ENCODE measurements at regions not wholly inside any gene's neighbourhood (a gene's known extent, or its start where the extent isn't known, plus 50 kb on each side); places are given as distances from the start of the nearest gene placed in this dataset.

DNA sequence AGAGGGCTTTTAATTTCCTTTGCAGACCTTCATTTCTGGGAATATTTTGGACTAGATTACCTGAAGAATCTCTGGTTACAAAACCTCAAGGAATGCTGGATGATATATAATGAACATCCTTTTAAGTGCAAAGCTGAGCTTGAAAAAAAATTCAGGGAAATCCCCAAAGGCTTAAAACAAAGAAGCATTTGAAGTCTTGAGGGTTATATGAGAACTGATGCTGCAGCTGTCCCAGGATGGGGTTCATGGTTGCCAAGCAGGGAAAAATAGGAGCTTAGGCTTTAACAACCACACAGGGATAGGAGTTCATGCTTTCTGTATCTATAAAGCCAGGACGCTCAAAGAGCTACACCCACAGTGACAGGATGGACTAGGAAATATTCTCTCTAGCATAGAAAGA, 150.4 kb upstream of the IRX5 start:
- H3K4me3 ChIP-seq (ENCODE audit: low read depth, low read length), result no peak overlapping the region
- TF ChIP-seq, protein P1, sequence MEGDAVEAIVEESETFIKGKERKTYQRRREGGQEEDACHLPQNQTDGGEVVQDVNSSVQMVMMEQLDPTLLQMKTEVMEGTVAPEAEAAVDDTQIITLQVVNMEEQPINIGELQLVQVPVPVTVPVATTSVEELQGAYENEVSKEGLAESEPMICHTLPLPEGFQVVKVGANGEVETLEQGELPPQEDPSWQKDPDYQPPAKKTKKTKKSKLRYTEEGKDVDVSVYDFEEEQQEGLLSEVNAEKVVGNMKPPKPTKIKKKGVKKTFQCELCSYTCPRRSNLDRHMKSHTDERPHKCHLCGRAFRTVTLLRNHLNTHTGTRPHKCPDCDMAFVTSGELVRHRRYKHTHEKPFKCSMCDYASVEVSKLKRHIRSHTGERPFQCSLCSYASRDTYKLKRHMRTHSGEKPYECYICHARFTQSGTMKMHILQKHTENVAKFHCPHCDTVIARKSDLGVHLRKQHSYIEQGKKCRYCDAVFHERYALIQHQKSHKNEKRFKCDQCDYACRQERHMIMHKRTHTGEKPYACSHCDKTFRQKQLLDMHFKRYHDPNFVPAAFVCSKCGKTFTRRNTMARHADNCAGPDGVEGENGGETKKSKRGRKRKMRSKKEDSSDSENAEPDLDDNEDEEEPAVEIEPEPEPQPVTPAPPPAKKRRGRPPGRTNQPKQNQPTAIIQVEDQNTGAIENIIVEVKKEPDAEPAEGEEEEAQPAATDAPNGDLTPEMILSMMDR (IDR thresholded peaks at IDR 0.05; ENCODE audit: low read depth, low read length), result no peak
- no peak for DNase-seq (ENCODE audit: low read depth)

DNA sequence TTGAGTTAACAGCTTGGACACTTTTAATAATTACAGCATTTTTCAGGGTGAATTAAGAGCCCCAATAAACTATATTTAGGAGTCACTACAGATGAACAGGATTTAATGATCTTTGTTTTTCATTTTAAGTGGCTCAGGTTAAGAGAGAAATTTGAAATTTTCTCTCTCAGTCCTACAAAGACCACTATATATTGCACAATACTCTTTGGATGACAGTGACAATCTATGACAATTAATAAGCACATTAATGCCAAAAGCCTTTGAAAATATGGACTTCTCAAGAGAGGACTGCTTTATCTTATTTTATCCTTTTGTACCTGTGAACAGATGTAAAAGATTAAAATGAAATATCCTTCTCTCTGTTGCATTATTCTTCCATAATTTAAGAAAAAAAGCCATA, 151.1 kb upstream of the IRX5 start:
- TF ChIP-seq POLR2A (IDR thresholded peaks at IDR 0.05; ENCODE audit: extremely low read depth, insufficient read length) (no peak), MYC (IDR thresholded peaks at IDR 0.05; ENCODE audit: low read depth, low read length) (no peak)
- TF ChIP-seq, protein P2, sequence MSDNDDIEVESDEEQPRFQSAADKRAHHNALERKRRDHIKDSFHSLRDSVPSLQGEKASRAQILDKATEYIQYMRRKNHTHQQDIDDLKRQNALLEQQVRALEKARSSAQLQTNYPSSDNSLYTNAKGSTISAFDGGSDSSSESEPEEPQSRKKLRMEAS (IDR thresholded peaks at IDR 0.05; ENCODE audit: low read depth, low read length), result no peak
- TF ChIP-seq, protein P1 (IDR thresholded peaks at IDR 0.05; ENCODE audit: low read depth, low read length), result no peak
- DNase-seq (ENCODE audit: low read depth), result no peak
- no peak overlapping the region for H3K4me3 ChIP-seq (ENCODE audit: low read depth, low read length)

GRCh38 chr16:54774768-54775167, 155.9 kb upstream of the IRX5 start:
- DNase-seq (ENCODE audit: low read depth), result no peak
- TF ChIP-seq POLR2A (IDR thresholded peaks at IDR 0.05; ENCODE audit: extremely low read depth, insufficient read length) (no peak), MYC (IDR thresholded peaks at IDR 0.05; ENCODE audit: low read depth, low read length) (no peak)
- TF ChIP-seq, protein P2 (IDR thresholded peaks at IDR 0.05; ENCODE audit: low read depth, low read length), result no peak
- TF ChIP-seq, protein P1 (IDR thresholded peaks at IDR 0.05; ENCODE audit: low read depth, low read length), result no peak
- H3K4me3 ChIP-seq (ENCODE audit: low read depth, low read length), result no peak overlapping the region

DNA sequence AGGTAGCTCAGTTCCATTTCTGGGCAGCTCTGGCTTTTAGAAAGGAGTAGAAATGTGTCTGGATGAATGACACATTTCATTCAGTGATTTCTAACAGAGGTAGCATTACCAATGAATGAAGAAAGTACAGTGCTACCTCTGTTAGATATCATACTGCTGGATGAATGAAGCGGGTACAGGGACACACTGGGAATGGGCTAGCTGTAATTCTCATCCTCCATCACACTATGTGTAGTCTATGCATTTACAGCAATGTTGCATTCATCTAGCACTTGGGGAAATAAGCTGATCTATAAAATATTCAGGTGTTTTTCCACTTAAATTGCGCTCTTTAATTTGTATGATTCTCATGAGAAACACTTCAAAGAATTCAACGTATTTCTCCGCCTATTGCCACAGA, 158.3 kb upstream of the IRX5 start:
- TF ChIP-seq MYC (IDR thresholded peaks at IDR 0.05; ENCODE audit: low read depth, low read length), result no peak
- TF ChIP-seq, protein P1 (IDR thresholded peaks at IDR 0.05; ENCODE audit: low read depth, low read length), result no peak
- no peak for DNase-seq (ENCODE audit: low read depth)
- no peak overlapping the region for H3K4me3 ChIP-seq (ENCODE audit: low read depth, low read length)

DNA sequence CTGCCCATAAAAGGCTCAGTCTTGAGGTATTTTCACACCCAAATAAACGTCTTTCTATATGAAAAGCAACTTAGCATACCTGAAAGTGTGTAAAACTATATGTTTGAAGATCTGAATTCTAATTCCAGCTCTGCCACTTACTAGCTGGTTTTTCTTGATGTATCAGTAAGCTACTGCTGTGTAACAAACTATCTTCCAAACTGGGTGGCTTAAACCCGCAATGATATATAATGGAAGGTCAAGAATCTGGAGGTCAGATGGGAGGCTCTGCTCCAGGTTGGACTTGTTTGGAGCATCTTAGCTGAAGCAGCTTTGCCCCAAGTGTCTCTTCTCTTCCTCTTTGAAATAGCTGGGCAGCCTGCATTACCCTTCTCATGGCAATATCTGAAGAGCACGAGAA, 164.3 kb upstream of the IRX5 start:
- TF ChIP-seq, protein P2 (IDR thresholded peaks at IDR 0.05; ENCODE audit: low read depth, low read length), result no peak
- TF ChIP-seq MYC (IDR thresholded peaks at IDR 0.05; ENCODE audit: low read depth, low read length) (no peak), POLR2A (IDR thresholded peaks at IDR 0.05; ENCODE audit: extremely low read depth, insufficient read length) (no peak)
- TF ChIP-seq, protein P1 (IDR thresholded peaks at IDR 0.05; ENCODE audit: low read depth, low read length), result no peak
- DNase-seq (ENCODE audit: low read depth), result no peak

GRCh38 chr16:54750249-54750648, 180.4 kb upstream of the IRX5 start:
- TF ChIP-seq, protein P2 (IDR thresholded peaks at IDR 0.05; ENCODE audit: low read depth, low read length), result peak; percentile 29; the same call in 1 of the 2 replicates
- TF ChIP-seq POLR2A (IDR thresholded peaks at IDR 0.05; ENCODE audit: extremely low read depth, insufficient read length), result no peak
- no peak overlapping the region for H3K4me3 ChIP-seq (ENCODE audit: low read depth, low read length)
- DNase-seq (ENCODE audit: low read depth), result peak; percentile 95

More for the DNA sequence above, 164.3 kb upstream of the IRX5 start:
- H3K4me3 ChIP-seq (ENCODE audit: low read depth, low read length), result no peak overlapping the region
